ENCODE measurements at regions not wholly inside any gene's neighbourhood (a gene's known extent, or its start where the extent isn't known, plus 50 kb on each side); places are given as distances from the start of the nearest gene placed in this dataset.
"Not testable (repeated sequence)": the region's sequence is repeated elsewhere in the genome, so short reads cannot be mapped to it uniquely, and the experiment has no call there.

- no peak overlapping the region for H3K4me3 ChIP-seq (ENCODE audit: low read length)
- DNase-seq (ENCODE audit: low read depth) = no peak
- TF ChIP-seq CTCF (IDR thresholded peaks at IDR 0.05; ENCODE audit: insufficient read depth, low read depth, low read length, missing control alignments) = no peak
Observed at GRCh38 chrX:22855693-22856092, 144.1 kb upstream of the DDX53 start.

- DNase-seq (ENCODE audit: low read depth) = no peak
- no peak overlapping the region for H3K4me3 ChIP-seq (ENCODE audit: low read length)
Observed at GRCh38 chrX:22859642-22860041, 140.1 kb upstream of the DDX53 start.

GRCh38 chrX:22866801-22867200 lies 133.0 kb upstream of the DDX53 start:
- H3K4me3 ChIP-seq (ENCODE audit: low read length); DNase-seq (ENCODE audit: low read depth): not testable (repeated sequence)

More at GRCh38 chrX:22859642-22860041, 140.1 kb upstream of the DDX53 start:
- no peak for TF ChIP-seq CTCF (IDR thresholded peaks at IDR 0.05; ENCODE audit: insufficient read depth, low read depth, low read length, missing control alignments)

- H3K4me3 ChIP-seq (ENCODE audit: low read length) = no peak overlapping the region
- no peak for DNase-seq (ENCODE audit: low read depth)
- no peak for TF ChIP-seq CTCF (IDR thresholded peaks at IDR 0.05; ENCODE audit: insufficient read depth, low read depth, low read length, missing control alignments)
Observed at GRCh38 chrX:22882543-22882942, 117.2 kb upstream of the DDX53 start.

GRCh38 chrX:22889819-22890218 lies 109.9 kb upstream of the DDX53 start:
- TF ChIP-seq CTCF (IDR thresholded peaks at IDR 0.05; ENCODE audit: insufficient read depth, low read depth, low read length, missing control alignments) = no peak
- DNase-seq (ENCODE audit: low read depth) = no peak
- H3K4me3 ChIP-seq (ENCODE audit: low read length) = no peak overlapping the region

GRCh38 chrX:22912616-22913015 lies 87.1 kb upstream of the DDX53 start:
- no peak for DNase-seq (ENCODE audit: low read depth)
- no peak overlapping the region for H3K4me3 ChIP-seq (ENCODE audit: low read length)
- TF ChIP-seq CTCF (IDR thresholded peaks at IDR 0.05; ENCODE audit: insufficient read depth, low read depth, low read length, missing control alignments) = no peak

GRCh38 chrX:22922961-22923360 lies 76.8 kb upstream of the DDX53 start:
- no peak for TF ChIP-seq CTCF (IDR thresholded peaks at IDR 0.05; ENCODE audit: insufficient read depth, low read depth, low read length, missing control alignments)
- DNase-seq (ENCODE audit: low read depth) = peak; percentile 34
- no peak overlapping the region for H3K4me3 ChIP-seq (ENCODE audit: low read length)

GRCh38 chrX:22934640-22935039 lies 65.1 kb upstream of the DDX53 start:
- no peak for DNase-seq (ENCODE audit: low read depth)
- H3K4me3 ChIP-seq (ENCODE audit: low read length) = no peak overlapping the region

More at GRCh38 chrX:22934640-22935039, 65.1 kb upstream of the DDX53 start:
- TF ChIP-seq CTCF (IDR thresholded peaks at IDR 0.05; ENCODE audit: insufficient read depth, low read depth, low read length, missing control alignments) = no peak

All from epithelial cell of esophagus (primary cell).